ENCODE measurements at regions not wholly inside any gene's neighbourhood (a gene's known extent, or its start where the extent isn't known, plus 50 kb on each side); places are given as distances from the start of the nearest gene placed in this dataset.
"Not testable (repeated sequence)": the region's sequence is repeated elsewhere in the genome, so short reads cannot be mapped to it uniquely, and the experiment has no call there.

DNA sequence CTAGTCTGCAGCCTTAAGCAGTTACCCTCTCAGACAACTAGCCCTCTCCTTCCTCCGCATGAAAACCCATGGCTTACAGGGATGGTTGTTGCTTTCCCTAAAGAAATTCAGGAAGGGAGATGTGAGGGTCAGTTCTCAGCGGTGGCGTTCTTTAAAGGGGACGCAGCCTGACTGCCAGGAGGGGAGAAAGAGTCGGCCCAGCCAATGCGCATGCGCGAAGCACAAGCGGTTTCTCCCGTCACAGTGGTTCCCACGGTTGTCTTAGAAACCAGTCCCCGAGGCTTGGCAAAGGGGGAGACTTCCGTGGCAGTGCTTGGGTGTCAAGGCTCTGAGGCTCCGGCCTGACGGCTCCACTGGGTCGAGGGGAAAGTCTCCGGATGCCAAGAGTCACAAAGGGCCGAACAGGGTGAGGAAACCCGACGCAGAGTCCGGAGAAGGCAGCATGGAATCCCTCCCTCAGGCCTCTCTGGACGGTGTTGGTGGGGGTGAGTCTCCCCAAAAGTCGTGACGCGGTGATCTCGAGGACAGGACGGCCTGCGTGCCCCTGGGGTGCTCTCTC lies 140.8 kb upstream of the ANKRD20A1 start:
- TF ChIP-seq, protein P1, sequence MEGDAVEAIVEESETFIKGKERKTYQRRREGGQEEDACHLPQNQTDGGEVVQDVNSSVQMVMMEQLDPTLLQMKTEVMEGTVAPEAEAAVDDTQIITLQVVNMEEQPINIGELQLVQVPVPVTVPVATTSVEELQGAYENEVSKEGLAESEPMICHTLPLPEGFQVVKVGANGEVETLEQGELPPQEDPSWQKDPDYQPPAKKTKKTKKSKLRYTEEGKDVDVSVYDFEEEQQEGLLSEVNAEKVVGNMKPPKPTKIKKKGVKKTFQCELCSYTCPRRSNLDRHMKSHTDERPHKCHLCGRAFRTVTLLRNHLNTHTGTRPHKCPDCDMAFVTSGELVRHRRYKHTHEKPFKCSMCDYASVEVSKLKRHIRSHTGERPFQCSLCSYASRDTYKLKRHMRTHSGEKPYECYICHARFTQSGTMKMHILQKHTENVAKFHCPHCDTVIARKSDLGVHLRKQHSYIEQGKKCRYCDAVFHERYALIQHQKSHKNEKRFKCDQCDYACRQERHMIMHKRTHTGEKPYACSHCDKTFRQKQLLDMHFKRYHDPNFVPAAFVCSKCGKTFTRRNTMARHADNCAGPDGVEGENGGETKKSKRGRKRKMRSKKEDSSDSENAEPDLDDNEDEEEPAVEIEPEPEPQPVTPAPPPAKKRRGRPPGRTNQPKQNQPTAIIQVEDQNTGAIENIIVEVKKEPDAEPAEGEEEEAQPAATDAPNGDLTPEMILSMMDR (IDR thresholded peaks at IDR 0.05 in 8 of 11, conservative IDR thresholded peaks at IDR 0.05 in 3 of 11): not testable (repeated sequence)
- TF ChIP-seq POLR2A (IDR thresholded peaks at IDR 0.05): not testable (repeated sequence)
- TF ChIP-seq POLR2AphosphoS5 (IDR thresholded peaks at IDR 0.05): peak in 1 of 3 donors; percentile 29

Measured in spleen (tissue), 7 donors.